Left lobe of liver (tissue), 2 donors: ENCODE measurements at regions not wholly inside any gene's neighbourhood (a gene's known extent, or its start where the extent isn't known, plus 50 kb on each side); places are given as distances from the start of the nearest gene placed in this dataset.
A peak's percentile ranks its signal among the peaks of the same experiment; 100 is the strongest.

Experiments used
- ATAC-seq: fragments of 200-7000 bp; cut with Tn5 transposase; one replicate; pipeline ENCODE4 v1.9.1; 2020; ENCODE audit warnings: mild to moderate bottlenecking, moderate library complexity
- DNase-seq: peaks from one replicate; pipeline ENCODE4 v3.0.0-alpha.2; 2020; ENCODE audit warnings: low spot score
- donor health status: DM: no; HTN: no; CAD: no; lungs with moderate emphysema.
- donor health status: DM: no; HTN: yes; CAD: no.

DNA sequence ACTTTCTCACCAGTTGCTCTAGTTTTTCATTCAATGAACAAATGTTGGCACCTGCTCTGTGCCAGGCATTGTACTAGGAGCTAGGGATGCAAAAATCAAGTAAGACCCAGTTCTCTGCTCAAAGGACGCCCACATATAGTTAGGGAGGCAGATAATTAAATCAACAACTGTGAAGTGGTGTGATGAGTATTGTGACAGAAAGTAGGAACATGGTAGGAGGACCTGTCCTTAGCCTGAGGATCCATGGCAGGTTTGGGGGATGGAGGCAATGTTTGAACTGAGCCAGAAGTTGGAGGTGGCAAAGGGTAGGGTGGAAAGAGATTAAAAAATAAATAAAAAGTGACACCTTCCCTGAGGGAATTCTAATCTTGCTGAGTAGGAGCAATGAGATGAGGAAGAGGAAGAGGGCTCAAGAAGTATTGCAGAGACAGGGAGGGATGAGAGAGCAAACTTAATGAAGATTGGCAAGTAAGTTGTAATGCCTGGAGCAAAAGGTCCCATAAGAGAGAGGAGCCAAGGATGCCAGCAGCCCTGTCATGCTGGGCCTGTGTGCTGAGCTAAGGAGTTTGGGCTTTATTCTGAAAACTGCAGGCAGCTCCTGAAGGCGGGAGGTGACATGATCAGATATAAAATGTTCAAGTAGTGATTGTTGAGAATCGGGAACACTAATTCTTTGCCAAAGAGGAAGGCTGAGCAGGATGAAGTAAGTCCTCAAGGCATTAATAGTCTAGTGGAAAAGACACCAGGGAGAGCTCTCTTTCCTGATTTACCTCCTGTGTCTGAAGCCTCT, 184.3 kb upstream of the PPP2R3A start:
- DNase-seq: no peak
- no peak for ATAC-seq

DNA sequence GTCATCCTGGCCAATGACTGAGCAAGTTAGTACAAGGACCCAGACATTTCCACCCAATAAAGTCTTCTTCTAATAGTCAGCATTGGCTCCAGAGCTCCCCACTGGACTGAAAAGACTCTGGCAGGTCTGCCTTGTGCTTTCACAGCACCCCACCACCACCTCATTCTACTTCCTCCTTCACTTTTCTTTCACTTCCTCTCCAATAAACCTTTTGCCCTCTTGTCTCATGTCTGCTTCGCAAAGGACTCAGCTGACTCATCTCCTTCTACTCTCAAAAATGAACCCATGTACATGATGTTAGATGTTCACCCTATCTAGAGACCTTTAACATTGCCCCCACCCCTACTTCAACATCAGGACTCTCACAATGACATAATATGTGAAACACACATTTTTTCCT, 181.0 kb upstream of the PPP2R3A start:
- ATAC-seq: peak; percentile 43
- DNase-seq: no peak

DNA sequence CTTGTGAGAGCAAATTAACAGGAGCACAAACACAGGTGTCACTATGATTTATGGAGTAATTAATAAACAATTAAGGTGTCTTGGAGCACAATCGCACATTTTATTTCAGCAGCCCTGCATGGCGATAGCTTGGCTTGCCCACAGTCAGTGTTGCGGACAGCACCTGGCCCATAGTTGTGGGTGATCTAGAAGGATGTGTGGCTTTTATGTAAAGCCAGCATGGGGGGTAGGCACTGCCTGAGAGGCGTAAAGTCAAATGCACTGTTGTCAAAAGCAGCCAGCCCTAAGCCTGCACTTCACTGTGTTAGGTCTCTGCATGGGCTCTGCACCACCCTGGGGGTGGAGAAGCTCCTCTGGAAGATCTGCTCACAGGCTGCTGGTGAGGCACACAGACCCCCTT, 177.4 kb upstream of the PPP2R3A start:
- DNase-seq (no peak), ATAC-seq (no peak)

DNA sequence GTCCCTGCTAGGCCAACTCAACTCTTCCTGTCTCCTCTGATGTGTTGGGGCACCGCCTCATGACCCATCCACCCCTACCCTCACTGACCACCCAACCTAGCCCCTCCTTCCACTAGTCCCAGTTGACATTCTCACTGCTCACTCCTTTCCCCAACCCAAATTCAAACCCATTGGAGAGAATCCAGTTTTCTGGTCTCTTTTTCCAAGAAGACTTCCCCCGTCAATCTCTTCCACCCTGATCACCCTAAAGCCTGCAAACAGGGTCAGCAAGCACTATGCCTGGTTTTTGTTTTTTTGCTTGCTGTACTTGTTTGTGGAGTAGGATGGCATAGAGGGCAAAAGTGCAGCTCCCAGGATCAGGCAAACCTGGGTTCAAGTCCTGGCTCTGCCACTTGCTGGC, 176.6 kb upstream of the PPP2R3A start:
- ATAC-seq: no peak

DNA sequence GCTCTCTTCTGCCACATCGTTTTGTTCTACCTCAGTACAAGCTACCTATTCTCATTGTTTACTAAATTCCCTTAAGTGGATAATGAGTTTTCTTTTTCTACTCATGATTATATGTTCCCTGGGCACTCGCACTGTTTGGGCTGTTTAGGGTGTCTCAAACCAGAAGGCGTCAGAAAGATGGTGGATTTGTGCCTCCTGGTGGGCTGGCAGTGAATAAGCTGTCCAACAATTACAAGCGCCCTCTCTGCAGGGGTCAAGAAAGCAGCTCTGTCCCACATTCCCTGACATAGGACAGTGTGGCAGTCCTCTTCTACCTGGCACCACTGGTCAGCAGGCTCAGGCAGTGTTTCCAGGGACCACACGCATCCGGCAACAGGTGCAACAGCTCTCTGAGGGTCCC, 173.4 kb upstream of the PPP2R3A start:
- no peak for ATAC-seq

More for the DNA sequence above, 176.6 kb upstream of the PPP2R3A start:
- no peak for DNase-seq

DNA sequence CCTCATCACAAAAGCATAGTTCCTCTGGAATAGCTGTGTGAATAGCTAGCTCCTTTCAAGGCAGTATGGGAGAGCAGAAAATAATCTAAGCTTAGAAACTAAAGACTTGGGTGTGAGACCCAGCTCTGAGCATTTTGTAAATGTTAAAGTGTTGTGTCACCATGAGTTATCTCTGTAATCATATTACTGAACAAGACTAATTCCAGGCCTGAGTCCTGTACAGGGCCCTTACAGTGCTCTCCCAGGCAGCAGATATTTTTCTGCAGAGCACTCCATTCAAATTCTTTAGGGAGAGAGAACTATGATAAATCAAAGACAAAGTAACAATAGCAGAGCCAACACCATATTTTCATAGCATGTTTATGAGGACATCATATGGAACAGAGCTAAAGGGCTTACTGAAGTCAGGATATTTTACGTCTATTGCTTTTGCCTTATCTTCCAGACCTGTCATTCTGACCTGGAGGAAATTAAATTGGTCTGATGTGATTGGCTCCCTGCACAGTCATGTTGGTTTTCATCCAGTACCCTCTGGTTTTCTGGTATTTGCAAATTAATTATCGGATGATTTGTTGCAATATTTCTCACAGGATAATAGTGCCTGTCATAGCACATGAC, 172.6 kb upstream of the PPP2R3A start:
- no peak for DNase-seq

More for the DNA sequence above, 173.4 kb upstream of the PPP2R3A start:
- no peak for DNase-seq

DNA sequence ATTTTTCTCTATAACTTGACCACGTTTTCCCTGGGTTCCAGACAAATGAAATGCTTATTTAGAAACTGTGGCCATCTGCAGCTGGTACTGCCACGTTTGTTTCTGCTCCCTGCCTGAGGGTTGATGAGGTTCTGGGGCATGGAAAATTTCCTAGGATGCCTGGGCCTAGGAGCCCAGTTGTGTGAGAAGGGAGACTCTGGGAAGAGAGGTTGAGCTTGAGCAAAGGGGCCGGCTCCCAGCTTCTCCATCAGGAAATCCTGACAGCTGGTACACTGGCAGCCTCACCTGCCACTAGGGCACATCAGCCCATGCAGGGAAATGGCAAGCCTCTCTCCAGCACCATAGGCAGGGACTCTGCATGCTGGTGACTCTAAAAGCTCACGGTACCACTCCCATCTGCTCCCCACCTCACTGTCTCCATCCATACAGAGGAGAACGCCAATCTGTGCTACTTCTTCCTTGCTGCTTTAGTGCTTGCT, 165.4 kb upstream of the PPP2R3A start:
- ATAC-seq: no peak

More for the DNA sequence above, 172.6 kb upstream of the PPP2R3A start:
- no peak for ATAC-seq

DNA sequence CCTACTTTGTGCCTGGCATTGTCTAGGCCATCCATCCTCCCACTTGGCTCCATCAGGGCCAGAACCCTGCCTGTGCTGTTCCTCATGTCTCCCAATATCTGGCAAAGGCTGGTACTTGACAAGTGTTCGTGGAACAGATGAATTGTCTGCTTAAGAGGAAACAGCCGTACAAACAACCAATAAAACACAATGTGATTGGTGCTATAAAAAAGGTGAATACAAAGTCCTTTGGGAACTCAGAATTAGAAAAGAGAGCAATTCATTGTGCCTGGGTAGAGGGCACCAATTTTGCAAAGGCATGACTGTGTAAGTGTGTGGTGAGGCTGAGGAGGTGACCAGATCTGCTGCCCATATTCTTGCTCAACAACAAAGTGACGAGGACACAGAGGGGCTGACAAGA, 164.5 kb upstream of the PPP2R3A start:
- DNase-seq (no peak), ATAC-seq (no peak)

More for the DNA sequence above, 165.4 kb upstream of the PPP2R3A start:
- no peak for DNase-seq

DNA sequence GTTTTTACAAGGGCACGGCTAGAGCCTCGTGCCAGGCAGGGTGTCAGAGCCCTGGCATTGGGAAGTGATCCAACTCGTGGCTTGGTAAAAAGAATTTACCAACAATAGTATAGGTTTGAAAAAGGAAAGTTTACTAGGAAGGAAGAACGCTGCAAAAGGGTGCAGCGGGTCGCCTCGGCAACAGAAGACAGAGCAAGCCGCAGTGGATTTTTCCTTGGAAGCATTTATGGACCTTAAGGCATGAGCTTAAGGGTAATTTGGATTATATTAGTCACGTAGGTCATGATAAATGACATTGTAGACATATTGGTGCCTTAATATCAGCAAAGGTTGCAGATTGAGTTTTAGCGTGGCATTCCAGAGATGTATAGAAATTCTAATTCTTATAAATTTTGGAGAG, 163.4 kb upstream of the PPP2R3A start:
- DNase-seq: no peak
- ATAC-seq: no peak

DNA sequence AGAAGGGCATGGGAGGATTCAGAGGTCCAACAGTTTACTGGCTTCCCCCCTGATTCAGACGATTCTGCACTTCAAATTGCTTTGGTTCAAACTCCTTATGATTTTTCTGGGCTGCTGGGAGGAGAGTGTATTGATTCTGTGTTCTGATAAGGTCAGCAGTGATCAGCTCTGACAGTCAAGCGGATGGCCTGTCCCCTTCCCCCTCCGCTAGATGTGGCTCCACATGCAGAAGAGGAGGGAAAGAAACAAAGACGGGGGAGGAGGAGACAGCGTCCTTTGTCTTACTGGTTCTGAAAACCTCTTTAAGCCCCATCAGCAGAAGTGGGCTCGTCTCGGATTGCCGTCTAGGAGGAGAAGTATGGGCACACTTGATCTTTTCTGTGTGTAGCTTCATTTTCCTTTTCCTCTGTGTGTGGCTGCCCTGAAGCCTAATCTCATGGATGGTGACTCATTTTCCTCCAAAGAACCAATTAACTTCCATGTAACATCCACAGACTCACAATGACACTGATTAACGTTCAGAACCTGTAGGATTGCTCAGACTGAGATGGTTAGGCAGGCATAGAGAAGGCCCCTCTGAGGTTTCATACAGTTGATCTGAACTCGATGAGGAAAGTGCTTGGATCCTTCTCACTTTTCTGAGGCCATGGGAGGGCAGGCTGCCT, 162.4 kb upstream of the PPP2R3A start:
- DNase-seq (no peak), ATAC-seq (no peak)

DNA sequence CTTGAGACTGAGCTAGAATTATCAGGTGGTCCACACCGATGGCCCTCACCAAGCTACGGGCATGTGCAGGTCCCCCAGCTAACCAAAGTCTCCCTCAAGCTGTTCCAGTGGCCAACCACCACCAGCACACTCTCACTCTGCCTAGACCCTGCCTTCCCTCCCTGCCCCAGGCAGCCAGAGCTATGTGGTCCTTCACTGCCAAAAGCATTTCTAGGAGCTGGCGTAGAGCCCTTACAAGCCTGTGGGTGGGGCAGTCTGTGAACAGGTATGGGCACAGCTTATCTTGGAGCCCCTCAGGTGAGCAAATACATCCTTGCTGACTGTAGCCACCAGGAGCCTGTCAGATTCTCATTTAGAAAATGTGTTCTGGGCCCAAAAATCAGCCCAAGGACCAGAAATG, 159.8 kb upstream of the PPP2R3A start:
- ATAC-seq: no peak
- no peak for DNase-seq

DNA sequence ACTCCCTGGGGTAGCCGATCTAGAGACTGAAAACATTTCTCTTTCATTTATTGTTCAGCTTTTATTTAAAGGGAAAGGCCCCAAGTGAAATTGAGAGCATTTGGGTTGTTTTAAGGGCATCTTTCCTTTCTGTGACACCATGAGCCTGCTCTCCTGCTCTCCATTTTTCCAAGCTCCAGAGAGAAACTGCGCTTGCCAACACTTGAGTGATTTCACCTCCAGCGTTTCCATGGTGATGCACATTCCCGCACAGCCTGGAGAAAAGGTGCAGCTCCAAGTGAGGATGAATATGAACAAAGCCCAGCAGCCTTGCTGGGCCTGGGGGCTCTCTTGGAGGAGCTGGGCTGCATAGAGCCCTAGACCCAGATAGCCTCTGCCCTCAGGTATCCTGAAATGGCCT, 159.2 kb upstream of the PPP2R3A start:
- ATAC-seq: no peak
- no peak for DNase-seq

DNA sequence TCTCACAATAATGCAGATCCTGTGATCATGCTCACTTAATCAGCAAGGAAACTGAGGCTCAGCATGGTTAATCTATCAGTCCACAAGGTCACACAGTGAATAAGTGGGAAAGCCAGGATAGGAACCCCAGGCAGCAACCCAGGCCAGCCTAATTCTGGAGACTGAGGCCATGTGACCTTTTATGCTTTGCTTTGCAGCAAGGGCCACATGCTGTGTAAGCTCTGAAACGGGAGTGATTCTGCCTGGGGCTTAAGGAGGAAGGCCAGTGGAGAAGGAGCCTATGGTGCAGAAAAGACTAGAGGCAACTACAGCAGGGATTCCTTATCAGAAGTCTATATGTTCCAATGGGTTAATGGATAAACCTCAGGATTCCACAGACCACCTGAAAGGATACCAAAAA, 157.6 kb upstream of the PPP2R3A start:
- DNase-seq: no peak

DNA sequence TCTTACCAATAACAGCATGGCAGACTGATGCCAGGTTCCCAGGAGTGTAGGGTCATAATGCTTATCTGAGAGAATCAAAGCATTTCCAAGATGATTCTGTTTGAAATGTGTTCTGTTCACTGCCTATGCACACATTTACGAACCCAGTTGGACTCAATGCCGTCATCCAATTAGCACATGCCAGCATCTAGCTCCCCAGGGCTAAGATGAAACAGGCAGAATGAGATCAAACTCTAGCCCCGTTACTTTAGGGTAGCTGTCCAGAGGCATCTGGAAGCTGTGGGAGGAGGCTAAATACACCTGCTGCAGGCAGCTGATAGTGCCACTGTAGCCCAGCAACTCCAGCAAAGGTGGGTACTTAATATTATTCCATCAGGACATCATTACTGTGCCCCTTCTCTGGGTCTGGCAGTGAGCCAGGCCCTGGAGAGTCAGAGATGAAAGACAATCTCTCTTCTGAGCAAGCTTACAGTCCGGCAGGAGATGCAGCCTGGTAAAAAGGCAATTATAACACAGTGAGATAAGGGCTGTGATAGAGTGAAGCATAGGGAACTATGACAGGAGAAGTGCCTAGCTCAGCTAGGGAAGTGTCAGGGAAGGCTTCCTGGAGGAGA, 156.4 kb upstream of the PPP2R3A start:
- DNase-seq: no peak
- ATAC-seq: no peak

More for the DNA sequence above, 157.6 kb upstream of the PPP2R3A start:
- no peak for ATAC-seq

DNA sequence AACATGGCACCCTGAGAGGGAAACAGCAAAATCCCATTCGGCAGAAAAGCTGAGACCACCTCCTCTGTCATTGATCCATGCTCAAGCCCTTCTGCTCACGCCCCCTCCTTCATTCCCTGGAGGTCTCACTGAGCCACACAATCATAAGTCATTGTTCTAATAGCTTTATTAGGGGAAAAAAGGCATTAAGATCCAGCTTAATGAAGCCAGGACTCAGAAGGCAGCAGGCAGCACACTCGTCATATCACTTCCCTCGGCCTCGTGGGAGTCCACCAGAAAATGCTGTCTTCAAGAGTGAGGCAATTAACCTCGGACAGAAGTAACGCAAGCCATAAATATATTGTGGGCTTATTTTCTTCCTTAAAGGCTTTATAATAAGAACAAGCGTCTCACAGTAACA, 153.9 kb upstream of the PPP2R3A start:
- ATAC-seq (no peak), DNase-seq (no peak)

DNA sequence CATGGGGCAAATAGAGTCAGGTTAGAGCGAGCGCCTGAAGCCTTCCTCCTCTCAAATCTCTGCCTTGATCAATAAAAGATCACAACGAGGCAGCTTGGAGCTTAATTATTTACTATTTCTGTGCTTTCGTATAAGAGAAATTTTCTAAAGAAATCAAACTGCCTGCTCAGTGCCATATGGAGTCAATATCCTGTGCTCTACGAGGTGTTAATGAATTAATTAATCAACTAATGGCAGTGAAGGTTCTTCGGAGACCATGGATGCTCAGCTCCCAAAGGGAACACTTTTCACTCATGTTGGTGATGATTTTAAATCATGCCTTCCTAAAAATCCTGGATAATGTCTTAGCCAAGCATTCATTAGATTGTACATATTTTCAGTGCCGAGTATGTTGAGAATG, 153.5 kb upstream of the PPP2R3A start:
- DNase-seq (no peak), ATAC-seq (no peak)

DNA sequence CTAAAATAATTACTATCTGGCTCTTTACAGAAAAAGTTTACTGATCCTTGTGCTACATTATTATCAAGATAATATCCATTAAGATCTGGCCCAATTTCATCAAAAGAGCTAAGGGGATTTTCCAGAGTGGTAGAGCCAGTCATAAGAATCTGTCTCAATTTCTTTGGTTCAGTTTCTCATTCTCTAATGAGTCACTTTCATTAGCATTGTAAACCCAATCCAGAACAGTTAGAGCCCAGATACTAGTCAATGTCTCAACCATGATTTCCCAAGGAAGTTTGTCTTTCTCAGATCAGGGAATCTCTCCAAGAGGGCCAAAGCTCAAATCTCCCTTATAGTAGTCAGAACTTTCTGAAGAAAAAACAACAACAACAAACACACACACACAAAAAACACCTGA, 131.1 kb upstream of the PPP2R3A start:
- no peak for ATAC-seq

DNA sequence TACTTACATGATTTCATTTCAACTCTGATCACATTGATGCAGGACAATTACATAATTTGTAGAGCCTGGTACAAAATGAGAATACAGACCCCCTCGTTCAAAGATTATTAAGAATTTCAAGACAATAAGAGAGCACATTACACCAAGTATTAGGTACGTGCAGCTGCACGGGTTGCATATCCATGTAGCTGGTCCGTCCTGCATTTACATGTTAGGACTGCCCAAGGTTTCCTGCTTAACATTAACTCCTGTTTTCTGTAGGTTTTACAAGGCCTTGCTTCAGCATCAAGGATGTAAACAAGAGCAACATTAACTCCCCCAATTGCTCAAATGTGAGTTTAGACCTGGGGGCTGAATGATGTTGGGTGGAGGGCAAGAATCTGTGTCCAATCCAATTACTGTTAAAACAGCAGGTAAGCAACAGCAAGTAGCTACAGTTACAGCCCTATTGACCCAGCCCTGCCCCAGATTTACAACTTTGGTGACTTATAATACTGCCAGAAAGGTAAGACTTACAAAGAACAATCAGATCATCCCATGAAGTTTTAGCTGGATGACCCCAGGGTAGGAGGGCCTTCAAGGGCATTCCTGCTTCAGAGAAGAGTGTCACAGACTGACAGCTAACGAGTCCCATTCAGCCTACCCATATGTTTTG, 127.4 kb upstream of the PPP2R3A start:
- DNase-seq (no peak), ATAC-seq (no peak)

More for the DNA sequence above, 131.1 kb upstream of the PPP2R3A start:
- DNase-seq: no peak

DNA sequence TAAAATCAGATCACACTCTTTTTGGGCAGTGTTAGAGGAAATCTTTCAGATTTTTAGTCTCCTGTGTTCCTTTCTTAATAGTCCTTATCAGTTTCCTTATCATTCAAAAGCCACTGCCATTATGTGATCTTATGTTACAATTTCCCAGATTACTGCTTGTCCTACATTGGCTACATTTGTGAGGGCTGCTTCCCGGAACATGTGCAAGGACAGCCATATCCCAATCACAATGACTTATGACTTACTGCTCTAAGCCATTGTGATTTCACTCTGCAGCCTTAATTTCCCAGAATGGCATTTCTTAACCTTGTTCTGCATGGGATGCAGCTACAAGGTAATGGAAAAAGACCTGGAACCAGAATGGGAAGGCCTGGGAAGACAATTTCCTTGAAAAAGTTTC, 125.1 kb upstream of the PPP2R3A start:
- DNase-seq: no peak
- no peak for ATAC-seq

DNA sequence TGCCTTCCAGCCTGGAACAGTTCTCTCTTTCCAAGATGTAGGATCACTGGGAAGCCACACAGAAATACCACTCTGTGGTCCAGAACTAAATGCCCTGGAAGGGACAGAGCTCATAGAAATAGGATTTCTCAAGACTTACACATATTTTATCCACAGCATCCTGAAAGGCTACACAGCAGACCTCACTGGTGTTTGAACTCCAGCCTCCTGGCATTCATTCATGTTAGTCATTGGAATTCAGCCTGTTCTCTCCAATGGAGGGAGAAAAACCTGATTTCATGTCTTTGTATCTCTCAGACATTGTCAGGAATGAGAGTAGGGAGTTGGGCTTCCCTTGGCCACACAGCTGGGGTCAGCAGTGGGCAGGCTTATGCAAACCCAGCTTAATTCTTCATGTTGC, 121.1 kb upstream of the PPP2R3A start:
- DNase-seq (no peak), ATAC-seq (no peak)

DNA sequence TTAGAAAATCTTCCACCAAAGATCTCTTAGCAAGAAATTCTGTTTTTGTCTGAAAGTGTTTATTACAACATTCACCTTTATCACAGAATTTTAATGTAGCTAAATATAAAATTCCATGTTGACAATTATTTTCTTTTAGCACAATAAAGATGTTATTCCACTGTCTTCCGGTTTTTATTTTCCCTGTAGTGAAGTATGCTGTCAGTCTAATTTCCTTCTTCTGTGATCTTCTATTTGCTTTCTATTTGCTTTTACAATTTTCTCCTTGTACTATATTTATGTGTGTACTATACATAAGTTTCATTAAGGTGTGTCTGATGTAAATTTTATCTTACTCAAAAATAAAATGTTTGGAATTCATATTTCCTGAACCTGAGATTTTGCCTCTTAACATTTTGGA, 117.5 kb upstream of the PPP2R3A start:
- no peak for DNase-seq
- no peak for ATAC-seq
